Right lobe of liver (tissue), 4 donors: ENCODE measurements at regions not wholly inside any gene's neighbourhood (a gene's known extent, or its start where the extent isn't known, plus 50 kb on each side); places are given as distances from the start of the nearest gene placed in this dataset.

Experiments
- CTCF ChIP-seq, 4 donors: fragments of 200-600 bp in 3 of 4; fragments of 450-650 bp in 1 of 4; IDR thresholded peaks; one replicate each; pipeline versions ENCODE4 v1.5.1 to v1.8.0; 2016 to 2022; ENCODE audit warnings: antibody characterized with exemption in 4 of 4, mild to moderate bottlenecking in 2 of 4
- POLR2A ChIP-seq: fragments of 450-650 bp; IDR thresholded peaks from one replicate; pipeline ENCODE4 v1.6.1; 2017; ENCODE audit warnings: antibody characterized with exemption, mild to moderate bottlenecking
- donor health status: DM: no; HTN: no; CAD: no.
- donor health status: DM: no; HTN: no; CAD: no.
- donor health status: DM: no; HTN: yes; CAD: no.

DNA sequence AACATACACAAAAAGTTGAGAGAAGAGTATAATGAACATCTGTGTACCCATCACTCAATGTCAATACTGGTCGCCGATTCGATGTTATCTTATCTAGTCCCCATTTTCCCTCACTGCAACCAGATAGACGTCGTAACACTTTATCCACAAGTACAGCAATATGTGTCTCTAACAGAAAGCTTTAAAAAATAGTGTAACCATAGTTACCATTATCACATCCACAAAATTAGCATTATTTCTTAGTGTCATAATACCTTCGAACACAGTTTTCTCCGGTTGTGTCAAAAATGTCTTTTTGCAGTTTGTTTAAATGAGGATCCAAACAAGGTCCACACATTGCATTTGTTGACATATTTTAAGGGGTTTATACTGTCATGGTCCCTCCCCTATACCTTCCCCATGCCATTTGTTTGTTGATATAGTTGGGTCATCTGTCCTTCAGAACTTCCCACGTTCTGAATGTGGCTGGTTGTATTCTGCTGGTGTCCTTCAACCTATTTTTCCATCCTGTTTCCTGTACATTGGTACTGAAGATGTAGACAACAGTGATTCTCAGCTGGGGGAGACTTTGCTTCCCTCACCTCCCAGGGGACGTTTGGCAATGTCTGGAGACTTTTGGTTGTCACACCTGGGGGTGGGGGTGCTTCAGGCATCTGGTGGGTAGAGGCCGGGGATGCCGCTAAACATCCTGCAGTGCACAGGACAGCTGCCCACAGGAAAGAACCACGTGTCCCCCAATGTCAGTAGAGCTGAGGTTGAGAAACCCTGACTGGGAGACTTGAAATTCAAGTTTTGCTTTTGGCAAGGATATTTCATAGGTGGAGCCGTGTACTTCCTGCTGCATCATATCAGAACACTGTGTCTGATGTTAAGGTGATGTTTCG, 72.7 kb upstream of the SPRED2 start:
- no peak for TF ChIP-seq CTCF (IDR thresholded peaks at IDR 0.05)
- TF ChIP-seq POLR2A: no peak
